ENCODE measurements at regions not wholly inside any gene's neighbourhood (a gene's known extent, or its start where the extent isn't known, plus 50 kb on each side); places are given as distances from the start of the nearest gene placed in this dataset.

DNA sequence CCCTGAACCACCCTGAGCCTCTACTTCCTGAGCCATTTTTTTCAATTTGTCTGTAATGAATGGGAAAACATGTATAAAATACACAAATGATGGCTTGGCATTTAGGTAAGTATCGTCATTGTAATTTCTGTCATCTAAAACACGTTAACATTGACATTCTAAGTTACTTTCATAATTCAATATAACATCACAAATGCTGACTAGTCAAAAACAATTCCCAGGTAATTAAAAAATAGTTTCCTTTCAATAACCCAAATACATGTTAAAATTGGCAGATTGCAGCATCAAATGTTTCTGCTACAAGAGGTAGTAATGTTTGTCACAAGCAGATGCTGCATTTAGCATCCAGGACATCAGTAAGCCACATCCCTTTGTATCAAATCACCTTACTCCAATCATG, 776.4 kb downstream of the KCTD16 start:
- TF ChIP-seq, protein P1, sequence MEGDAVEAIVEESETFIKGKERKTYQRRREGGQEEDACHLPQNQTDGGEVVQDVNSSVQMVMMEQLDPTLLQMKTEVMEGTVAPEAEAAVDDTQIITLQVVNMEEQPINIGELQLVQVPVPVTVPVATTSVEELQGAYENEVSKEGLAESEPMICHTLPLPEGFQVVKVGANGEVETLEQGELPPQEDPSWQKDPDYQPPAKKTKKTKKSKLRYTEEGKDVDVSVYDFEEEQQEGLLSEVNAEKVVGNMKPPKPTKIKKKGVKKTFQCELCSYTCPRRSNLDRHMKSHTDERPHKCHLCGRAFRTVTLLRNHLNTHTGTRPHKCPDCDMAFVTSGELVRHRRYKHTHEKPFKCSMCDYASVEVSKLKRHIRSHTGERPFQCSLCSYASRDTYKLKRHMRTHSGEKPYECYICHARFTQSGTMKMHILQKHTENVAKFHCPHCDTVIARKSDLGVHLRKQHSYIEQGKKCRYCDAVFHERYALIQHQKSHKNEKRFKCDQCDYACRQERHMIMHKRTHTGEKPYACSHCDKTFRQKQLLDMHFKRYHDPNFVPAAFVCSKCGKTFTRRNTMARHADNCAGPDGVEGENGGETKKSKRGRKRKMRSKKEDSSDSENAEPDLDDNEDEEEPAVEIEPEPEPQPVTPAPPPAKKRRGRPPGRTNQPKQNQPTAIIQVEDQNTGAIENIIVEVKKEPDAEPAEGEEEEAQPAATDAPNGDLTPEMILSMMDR (IDR thresholded peaks at IDR 0.05) = no peak
- TF ChIP-seq POLR2A (IDR thresholded peaks at IDR 0.05) = no peak
